ENCODE measurements at regions not wholly inside any gene's neighbourhood (a gene's known extent, or its start where the extent isn't known, plus 50 kb on each side); places are given as distances from the start of the nearest gene placed in this dataset.

DNA sequence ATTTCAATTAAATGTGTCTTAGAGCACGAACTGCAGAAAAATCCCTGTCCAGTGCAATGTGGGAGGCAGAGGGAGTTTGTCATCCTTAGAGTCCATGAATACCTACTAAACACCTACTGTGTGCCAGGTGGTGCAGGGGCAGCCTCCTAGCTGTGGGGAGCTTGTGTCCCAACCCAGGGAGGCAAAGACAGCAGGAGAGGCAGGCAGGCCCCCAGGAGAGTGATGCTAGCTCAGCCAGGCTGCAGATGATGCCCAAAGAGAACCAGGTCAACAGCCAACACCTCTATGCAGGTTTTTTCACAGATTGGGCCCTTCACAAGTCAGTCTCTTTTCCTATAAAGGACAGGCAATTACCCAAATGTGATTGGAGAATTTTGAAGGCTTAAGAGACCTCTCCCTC lies 108.2 kb upstream of the UQCRFS1 start:
- DNase-seq (ENCODE audit: low read depth in 2 of 2, low spot score in 1 of 2), result no peak

DNA sequence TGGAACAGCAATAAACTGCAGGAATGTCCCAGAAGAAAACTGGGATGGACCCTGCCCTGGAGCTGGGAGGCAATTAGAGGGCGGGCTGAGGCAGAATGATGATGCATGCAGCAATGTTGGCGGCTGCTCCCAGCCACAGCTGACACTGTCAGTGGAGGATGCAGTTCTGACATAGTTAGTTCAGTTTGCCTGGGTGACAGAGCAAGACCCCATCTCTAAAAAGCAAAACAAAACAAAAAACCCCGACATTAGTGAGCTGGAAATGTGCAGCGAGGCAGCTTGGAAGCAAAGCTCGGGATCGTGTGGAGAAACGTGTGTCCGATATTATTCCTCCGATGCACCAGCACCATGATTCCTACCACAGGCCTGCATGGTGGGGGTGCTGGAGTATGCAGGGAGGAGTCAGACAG lies 110.1 kb upstream of the UQCRFS1 start:
- DNase-seq (ENCODE audit: low read depth in 2 of 2, low spot score in 1 of 2), result no peak

DNA sequence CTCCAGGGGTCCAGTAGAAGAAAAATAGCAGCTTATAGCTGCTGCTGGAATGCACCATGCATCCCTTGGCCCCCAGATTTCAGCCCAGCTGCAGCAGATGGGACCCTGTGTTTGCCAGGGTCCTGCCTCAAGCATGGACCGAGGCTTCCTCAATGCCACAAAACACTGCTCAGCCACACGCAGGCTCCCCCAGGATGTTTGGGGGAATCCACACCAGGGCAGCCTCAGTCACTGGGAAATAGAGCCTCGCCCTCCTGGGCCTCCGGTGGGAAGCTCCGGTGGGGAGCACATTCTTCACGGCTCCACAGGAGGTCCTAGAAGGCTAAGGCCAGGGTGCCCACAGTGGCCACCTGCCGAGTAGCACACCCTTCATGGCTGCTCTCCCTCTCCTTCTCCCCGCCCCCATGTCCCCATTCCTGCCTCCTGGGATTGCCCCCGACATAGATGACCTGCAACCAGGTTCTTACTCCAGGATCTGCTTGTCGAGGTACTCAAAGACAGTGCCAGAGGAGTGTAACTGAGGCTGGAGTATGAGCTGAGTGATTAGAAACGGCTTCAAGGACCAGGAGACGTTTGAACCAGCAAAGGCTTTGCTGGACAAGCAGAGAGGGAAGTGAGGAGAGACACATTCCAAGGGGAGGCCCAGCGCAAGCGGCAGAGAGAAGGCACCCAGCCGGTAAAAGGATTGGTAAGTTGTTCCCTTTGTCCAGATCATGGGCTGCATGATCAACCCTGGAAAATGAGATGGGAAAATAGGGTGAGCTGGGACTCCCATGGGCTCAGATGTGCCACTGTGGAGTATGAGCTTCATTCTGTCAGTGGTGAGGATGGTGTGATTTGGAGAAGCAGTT lies 110.7 kb upstream of the UQCRFS1 start:
- no peak for DNase-seq (ENCODE audit: low read depth in 2 of 2, low spot score in 1 of 2)

DNA sequence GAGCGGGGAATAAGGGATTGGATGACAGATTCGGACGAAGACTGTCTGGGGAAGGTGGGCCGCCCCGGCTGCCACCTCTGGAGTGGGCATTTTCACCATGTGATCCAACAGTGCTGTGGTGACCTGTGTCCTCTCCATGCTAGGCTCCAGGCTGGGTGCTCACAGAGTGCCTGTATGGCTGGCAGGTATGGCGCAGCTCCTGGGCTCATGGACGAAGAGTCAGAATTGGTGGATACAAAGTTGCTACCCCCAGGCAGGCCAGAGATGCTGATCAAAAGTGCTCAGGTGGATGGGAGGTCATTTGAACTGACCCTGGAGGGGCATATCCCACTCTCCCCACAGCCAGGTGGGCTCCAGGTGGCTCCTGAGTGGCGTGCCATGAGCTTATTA lies 111.3 kb upstream of the UQCRFS1 start:
- DNase-seq (ENCODE audit: low read depth in 2 of 2, low spot score in 1 of 2), result no peak

DNA sequence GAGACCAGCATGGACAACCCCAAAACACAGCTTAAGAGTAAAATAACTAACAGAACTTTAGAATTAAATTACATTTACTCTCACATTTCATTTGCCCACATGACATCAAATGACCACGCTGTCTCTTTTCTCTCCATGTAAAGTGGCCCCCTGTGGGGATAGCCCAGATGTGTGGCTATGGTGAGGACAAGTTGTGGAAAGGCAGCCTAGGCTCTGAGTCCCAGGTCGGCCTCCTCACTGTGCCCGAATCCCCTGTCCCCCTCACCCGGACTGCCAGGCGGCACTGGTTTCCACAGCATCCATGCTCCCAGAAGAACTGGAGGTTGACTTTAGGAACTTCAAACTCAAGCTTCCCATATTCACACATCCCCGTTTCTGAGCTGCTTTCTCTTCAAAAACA lies 111.8 kb upstream of the UQCRFS1 start:
- DNase-seq (ENCODE audit: low read depth in 2 of 2, low spot score in 1 of 2), result no peak

DNA sequence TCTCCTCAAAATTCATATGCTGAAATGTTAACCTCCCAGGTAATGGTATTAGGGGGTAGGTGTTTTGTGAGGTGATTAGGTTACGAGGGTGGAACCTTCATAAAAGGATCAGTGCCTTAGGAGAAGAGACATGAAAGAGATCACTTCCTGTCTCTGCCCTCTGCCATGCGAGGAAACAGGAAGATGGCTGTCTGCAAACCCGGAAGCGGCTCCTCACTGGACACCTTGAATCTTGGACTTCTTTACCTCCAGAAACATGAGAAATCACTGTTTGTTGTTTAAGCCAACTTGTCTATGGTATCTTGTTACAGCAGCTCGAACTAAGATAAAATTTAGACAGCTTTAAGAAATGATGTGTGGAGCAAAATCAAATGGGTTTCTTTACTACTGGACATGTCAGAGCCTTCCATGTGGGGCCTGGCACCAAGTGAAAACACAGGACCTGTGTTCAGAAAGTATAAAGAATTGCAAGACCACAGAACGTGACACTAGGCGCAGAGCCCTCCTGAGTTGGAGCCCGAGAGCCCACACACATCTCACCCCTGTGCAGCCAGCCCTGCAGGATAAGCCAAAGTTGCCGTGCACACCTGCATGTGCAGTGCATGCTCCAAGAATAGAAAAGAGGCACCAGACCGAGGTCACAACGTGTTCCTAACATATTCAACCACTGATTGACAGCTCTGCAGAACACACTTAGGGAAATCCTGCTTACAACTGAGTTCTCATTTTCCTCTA lies 112.5 kb upstream of the UQCRFS1 start:
- no peak for DNase-seq (ENCODE audit: low read depth in 2 of 2, low spot score in 1 of 2)

DNA sequence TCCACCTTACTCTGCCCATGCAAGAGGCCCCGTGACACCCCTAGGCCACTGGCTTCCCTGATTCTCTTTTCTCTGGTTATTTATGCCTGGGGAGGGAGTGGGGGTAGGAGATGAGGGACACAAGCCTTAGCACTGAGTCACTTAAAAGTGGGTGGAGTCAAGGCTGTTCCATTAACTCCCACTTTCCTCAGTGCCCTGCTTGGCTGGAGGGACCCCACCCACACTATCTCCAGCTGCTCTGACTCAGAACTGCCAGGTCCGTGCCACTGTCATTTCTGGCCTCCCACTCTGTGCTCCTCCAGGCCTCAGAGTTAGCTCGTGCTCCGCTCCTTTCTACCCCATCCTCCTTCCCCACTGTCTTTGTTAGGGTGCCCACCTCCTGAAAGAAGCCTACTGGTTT lies 113.4 kb upstream of the UQCRFS1 start:
- DNase-seq (ENCODE audit: low read depth in 2 of 2, low spot score in 1 of 2), result no peak

DNA sequence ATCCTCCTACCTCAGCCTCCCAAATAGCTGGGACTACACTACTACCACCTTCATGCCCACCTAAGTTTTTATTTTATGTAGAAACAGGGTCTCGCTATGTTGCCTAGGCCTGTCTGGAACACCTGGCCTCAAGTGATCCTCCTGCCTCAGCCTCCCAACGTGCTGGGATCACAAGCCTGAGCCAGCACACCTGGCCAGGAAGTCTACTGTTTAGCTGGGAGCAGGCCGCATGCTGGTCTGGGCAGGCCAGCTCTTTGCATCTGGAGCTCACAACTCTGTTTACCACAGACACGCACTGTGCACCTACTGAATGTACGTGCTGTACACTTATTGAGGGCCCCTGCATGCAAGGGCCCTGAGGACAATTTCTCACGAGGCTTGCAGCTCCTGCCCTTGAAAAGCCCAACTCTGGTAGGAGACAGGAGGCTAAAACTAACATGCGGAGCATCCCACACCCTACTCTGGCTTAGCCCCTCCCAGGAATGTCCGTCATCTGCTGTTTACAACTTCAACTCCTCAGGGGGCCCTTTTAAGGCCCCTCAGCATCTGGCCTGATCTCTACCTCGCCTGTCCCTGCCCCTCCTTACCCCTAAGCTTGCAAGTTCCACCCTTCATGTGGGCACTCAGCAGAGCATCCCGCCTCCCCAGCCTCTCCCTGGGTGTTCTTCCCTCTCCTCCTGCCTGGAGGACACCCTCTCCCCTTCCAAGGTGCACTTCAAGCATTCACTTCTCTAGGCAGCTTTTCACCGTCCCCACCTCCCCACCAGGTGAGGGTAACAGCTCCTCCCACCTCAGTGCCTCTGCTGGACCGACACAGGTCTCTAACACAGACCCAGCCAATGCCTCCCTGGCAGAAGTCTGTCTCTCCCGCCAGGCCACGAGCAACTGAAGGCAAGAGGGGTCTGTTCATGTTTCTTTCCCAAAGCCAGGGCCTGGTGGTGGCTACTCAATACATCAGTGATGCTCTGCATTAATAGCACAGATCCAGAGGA lies 114.2 kb upstream of the UQCRFS1 start:
- no peak for DNase-seq (ENCODE audit: low read depth in 2 of 2, low spot score in 1 of 2)

DNA sequence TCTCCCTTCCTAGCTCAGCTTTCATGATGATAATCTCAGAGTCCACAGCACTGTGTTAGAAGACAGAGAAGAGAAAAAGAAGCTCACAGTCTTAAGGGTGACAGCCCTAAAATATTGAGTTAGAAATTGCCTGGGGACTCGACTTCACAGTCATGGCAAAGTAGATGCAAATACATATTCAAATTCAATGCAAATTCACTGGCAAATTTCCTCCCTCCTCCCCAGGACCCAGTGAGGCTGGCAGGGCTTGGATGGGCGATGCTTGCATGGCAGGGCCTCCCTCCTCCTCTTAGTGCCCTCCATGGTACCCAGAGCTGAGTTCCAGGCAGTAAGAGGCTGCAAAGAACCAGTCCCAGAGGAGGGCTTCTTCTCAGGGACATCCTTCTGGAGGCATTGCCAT lies 115.6 kb upstream of the UQCRFS1 start:
- no peak for DNase-seq (ENCODE audit: low read depth in 2 of 2, low spot score in 1 of 2)

DNA sequence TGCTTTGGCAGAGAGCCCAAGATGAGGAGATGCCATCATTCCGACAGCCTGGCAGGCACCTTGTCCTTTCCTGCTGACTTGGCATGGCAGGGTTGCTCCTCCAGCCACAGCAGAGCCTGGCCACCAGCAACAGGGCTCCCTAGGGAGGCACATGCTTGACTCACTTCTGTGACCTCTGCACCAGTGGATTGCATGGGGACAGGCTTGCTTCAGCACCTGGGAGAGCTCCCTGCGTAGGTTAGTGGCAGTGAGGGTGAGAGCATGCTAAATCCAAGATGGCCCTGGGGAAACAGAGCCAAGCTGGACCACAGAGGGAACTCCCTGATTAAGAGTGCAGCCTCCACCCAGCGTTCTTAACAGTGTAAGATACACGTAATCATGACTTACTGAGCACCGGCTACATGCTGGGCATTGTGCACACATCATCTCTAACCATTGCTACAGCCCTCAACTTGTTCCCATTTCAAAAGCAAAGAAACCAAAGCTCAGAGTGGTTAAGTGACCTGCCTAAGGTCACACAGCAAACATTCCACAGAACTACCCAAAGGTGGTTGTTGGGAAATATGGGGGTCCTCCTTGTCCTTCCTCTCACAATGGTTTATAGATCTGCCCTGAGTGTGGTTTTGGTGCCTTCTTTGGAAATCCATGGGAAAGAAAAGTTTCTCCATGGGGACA lies 116.6 kb upstream of the UQCRFS1 start:
- DNase-seq (ENCODE audit: low read depth in 2 of 2, low spot score in 1 of 2), result no peak

DNA sequence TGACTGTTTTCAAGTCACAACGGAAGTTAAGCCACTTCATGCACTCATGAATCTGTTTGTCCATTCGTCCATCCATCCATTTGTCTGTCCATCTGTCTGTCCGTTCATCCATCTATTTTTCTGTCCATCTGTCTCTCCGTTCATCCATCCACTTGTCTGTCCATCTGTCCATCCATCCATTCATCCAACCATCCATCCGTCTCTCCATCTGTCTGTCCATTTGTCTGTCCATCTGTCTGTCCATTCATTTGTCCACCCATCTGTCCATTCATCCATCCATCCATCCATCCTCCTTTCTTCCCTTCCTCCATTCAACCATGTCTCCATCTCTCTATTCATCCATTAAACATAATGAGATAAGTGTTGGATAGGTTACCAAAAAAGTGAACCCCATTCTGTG lies 123.5 kb upstream of the UQCRFS1 start:
- no peak for DNase-seq (ENCODE audit: low read depth in 2 of 2, low spot score in 1 of 2)

DNA sequence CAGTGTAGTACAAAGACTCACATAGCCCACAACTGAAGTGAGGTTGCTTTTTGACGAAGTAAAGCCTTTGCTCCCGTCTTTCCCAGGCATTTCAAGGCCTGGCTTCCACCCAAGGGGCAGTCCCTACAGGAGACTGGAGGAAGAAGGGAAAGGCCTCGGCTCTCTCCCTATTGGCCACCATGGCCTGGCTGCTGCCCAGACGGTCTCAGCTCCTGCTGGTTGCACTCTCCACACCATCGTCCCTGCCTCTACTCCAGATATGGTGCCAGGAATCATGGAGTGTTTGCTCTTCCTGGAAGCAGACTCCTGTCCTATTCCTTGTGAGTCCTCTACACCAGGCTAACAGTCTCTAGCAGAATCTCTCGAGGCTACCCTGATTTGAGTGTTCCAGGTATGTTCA lies 124.1 kb upstream of the UQCRFS1 start:
- no peak for DNase-seq (ENCODE audit: low read depth in 2 of 2, low spot score in 1 of 2)

DNA sequence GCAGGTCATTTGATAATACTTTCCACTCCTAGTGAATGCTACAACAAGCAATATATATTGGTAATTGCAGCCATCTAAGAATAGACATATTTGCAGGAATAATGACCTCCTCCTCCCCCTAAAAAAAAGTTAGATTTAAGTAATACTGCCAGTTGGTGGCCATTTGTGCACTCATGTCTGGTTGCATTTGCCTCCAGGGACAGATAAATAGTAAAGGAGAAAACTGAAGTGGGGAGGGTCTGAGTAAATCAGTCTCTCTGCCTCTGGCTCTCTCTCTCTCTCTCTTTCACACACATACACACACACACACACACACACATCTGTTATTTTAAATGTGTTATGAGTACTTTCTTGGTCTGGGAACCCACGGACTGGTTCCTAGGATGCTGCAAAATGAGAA lies 125.5 kb upstream of the UQCRFS1 start:
- no peak for DNase-seq (ENCODE audit: low read depth in 2 of 2, low spot score in 1 of 2)

DNA sequence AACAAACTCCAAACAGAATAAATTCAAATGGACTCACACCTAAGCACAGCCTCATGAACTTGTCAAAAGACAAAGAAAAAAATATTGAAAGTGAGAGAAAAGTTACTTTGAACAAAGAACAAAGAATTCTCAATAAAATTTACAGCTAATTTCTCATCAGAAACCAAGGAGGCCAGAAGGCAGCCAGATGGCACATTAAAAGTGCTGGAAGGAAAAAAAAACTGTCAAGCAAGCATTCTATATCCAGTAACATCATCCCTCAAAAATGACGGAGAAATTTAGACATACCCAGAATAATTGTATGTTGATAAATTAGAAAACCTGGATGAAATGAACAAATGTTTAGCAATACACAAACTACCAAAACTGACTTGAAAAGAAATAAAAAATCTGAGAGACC lies 129.8 kb upstream of the UQCRFS1 start:
- no peak for DNase-seq (ENCODE audit: low read depth in 2 of 2, low spot score in 1 of 2)

DNA sequence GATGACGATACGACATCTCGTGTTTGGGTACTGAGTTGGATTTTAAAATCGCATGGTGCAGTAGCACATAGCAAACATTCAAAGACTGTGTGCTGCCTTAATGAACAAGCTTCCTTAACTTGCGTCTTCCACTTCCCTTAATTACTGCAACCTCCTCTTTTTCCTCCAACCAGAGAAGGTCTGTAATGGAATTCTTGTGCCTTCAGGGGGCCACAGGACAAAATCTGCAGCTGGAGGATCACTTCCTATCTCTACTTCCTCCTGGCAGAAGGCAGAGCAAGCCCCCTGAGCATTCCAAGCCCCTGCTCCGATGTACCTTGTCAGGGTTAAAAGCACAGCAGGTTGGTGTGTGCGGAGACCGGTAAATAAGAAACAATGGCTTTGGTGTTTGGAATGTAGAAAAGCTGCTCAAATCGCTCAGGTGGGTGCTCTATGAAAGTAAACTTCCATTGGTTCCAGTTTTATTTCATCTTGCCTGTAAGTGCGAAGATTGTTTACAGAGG lies 151.3 kb upstream of the UQCRFS1 start:
- DNase-seq (ENCODE audit: low read depth in 2 of 2, low spot score in 1 of 2), result no peak

DNA sequence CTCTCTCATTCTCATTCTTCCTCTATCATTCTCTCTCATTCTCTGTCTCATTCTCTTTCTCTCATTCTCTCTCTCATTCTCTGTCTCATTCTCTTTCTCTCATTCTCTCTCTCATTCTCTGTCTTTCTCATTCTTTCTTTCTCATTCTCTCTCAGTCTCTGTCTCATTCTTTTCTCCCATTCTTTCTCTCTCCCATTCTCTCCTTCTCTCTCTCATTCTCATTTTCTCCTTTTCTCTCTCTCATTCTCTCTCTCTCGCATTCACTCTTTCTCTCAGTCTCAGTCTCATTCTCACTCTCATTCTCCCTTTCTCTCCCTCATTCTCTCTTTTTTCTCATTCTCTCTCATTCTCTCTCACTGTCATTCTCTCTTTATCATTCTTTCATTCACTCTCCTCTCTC lies 152.0 kb upstream of the UQCRFS1 start:
- no peak for DNase-seq (ENCODE audit: low read depth in 2 of 2, low spot score in 1 of 2)

DNA sequence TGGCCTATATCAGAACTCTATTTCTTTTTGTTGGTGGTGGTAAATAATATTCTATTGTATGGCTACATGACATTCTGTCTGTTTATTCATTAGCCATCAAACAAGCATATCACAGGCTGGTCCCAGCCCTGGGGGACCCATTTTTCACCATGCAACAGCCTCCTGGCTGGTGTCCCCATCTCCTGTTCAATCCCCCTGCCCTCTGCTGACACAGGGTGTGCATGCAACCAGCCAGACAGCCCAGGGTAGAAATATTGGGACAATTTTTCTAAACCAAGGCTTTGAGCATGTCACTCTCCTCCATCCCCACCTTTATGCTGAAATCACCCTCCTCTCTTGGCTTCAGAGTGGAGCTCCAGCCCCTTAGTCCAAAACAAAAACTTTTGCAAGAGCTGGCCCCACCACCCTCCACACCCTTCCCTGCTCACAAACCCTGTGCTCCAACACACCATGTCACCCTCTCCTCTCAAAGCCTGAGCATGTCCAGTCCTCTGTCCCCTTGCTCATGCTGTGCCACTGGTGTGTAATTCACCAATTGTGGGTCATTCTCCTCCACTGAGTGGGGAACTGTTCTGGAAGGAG lies 153.0 kb upstream of the UQCRFS1 start:
- no peak for DNase-seq (ENCODE audit: low read depth in 2 of 2, low spot score in 1 of 2)

DNA sequence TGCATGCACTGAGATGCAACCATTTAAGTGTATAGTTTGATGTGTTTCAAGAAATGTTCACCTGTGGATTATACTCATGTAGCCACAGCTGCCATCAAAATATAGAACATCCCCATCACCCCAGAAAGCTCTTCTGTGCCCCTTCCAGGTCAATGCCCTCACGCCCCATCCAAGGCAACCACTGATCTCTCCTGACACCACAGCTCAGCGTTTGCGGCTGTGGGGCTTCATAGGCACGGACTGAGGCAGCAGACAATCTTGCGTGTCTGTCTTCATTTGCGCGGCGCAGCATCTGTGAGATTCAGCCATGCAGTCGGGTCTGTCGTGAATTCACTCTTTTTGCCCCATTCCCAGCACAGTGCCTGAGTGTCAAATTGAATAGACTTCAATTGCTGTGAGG lies 153.8 kb upstream of the UQCRFS1 start:
- no peak for DNase-seq (ENCODE audit: low read depth in 2 of 2, low spot score in 1 of 2)

DNA sequence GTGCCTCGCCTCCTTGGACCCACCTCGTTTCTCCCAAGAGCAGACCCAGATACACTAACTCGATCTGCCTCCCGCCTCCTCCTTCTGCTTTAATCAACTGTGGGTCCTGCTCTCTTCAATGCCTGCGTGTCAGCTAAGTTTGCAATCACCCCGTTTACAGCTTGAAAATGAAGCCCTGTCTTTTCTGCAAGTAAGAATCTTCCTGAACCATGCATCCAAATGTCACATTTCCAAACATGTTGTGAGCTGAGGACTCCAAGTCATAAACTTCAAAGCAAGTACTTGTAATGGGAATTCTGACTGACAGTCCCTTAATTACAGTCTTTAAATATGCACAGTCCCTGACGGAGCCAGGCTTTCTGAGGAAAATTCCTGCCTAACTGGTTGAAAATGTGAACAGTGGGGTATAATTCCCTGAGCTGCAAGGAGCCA lies 154.9 kb upstream of the UQCRFS1 start:
- DNase-seq (ENCODE audit: low read depth in 2 of 2, low spot score in 1 of 2), result no peak

DNA sequence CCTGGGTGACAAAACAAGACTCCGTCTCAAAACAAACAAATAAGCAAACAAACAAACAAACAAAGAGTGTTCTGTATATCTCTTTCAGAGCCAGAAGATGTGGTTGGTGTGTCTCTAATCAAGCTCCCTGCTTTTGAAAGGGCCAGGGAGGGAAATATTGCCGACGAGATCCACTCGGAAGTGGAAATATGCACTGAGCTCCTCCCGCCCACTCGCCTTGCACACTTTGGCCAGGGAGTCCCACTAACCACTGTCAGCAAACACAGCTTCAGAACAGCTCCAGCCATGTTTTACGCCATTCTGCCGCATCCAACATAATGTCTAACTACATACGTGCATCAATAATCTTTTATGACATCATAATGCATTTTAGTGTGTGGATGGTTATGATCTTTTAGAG lies 155.5 kb upstream of the VSTM2B start:
- DNase-seq (ENCODE audit: low read depth in 2 of 2, low spot score in 1 of 2), result no peak

All from stimulated activated CD8-positive, alpha-beta memory T cell treated with anti-CD3 and anti-CD28 coated beads, Interleukin-4, amount 100 ng/mL, for 4 hours (primary cell).